Fibroblast of skin of scalp (primary cell): ENCODE measurements at regions not wholly inside any gene's neighbourhood (a gene's known extent, or its start where the extent isn't known, plus 50 kb on each side); places are given as distances from the start of the nearest gene placed in this dataset.
A peak's percentile ranks its signal among the peaks of the same experiment; 100 is the strongest.
"Not testable (repeated sequence)": the region's sequence is repeated elsewhere in the genome, so short reads cannot be mapped to it uniquely, and the experiment has no call there.

Source experiments
- DNase-seq: peaks from one replicate; pipeline ENCODE4 v3.0.0-alpha.2; 2013

DNA sequence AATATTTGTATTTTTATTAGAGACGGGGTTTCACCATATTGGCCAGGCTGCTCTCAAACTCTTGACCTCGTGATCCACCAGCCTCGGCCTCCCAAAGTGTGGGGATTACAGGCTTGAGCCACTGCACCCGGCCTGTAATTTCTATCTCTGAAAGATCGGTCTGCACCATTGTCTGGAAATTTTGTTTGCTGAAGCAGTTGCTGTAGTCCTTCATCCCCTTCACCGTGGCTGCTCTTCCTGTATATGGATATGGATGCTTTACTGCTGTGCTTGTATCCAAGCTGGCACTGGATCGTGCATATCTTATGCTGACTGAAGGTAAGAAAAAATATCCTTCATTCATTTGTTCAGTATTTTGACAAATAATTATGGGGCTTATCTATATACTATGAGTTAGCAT, 338.4 kb upstream of the GNPDA2 start:
- no peak for DNase-seq

DNA sequence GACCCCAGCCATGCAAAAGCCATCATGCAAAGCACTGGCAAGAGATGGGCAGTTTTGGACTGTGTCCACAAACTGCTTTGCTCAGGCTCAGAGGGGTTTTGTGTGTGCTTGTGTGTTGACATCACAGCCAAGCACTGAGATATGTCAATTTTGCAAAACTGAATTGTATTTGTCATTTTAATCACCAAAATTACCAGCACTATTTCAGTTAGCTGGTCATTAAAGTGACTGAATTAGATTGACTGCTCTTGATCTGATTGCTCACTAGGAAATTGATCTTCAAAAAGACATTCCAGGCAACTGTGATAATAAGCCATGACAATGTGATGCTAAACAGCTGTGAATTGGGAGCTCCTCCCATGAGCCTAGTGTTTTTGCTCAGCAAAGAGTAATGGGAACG, 337.3 kb upstream of the GNPDA2 start:
- DNase-seq, result no peak

DNA sequence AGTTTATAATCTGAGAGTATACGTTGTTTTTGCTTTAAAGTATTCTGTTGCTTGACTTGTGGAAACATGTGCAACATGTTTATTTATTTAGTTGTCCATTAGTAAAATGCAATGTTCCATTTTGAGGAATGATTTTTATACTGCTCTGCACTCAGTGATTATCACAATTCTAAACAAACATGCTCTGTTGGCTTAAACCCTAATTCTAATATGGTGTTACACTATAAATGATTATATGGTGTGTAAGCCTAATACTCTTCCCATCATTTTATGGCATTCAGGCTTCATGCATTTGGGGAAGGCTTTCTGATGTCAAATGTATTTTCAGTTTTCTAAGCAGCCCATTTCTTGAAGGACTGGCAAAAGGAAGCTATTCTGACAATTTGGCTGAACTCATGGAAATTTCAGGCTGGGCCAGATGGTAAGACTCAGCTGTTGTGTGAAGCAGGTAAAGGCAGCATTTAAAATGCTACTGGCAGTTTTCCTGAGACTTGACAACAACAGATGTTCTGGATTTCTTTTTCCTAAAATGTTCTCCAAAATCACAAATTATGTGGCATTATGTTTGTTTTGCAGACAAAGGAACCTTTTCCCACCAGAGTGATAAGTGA, 336.7 kb upstream of the GNPDA2 start:
- no peak for DNase-seq

DNA sequence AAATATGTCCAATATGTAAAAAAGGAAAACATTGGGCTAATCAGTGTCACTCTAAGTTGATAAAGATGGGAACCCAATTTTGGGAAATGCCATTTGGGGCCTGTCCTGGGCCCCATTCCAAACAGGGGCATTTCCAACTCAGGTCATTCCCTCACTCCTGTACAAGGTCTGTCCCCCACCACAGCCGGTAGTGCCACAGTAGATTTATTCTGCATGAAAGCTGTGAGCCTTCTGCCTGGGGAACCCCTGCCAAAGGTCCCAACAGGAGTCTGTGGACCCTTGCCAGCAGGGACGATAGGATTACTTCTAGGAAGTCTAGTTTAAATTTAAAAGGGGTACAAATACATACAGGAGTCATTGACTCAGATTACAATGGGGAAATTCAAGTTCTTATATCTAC, 317.6 kb upstream of the GNPDA2 start:
- DNase-seq, result no peak

DNA sequence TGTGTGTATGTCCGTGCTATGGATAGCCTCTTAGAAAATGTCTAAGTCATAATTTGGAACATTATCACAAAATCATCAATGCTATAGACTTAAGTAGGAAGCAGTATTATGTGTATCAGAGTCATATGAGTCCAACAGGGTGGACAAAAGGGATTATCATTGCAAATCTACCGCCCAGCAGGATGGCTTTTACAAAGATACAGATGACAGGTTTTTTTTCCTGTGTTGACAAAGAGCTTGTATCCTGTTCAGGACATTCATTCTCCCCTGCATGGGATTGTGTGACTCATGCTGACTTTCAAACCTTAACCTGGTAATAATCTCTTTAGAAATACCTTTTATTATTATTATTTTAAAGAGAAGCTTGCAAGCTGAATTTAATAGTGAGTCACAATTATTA, 310.3 kb upstream of the GNPDA2 start:
- no peak for DNase-seq

DNA sequence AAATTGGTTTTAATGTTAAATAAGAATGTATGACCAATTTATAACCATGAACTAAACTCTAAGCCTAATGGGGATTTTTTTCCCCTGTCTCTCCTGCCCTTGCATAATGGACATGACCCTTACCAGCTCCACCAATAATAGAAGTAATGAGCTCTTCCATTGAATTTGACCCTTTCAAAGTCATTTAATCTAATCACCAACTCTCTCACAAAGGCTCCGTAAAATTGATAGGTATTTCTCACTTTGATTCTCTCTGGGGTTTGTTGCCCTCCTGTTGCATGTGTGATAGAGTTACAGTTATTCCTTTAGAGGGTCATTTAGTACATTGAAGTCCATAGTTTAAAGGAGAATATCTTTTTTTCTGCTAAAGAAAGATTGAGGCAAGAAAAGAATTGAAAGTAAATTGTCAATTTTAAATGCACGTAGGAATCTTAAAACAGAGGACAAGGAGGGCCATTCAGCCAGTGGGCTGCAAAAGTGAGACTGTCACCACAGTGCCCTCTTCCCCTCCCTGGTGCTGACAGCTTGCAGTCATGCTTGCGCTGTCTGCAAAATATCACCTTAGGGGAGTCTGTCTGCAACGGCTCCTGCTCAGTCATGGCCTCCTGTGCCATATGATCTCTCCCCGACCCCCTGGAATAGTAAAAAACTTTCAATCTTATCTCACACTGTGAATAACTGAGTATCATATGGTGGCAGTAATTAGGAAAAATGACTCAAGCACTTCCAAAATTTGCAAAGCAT, 307.5 kb upstream of the GNPDA2 start:
- DNase-seq, result no peak

DNA sequence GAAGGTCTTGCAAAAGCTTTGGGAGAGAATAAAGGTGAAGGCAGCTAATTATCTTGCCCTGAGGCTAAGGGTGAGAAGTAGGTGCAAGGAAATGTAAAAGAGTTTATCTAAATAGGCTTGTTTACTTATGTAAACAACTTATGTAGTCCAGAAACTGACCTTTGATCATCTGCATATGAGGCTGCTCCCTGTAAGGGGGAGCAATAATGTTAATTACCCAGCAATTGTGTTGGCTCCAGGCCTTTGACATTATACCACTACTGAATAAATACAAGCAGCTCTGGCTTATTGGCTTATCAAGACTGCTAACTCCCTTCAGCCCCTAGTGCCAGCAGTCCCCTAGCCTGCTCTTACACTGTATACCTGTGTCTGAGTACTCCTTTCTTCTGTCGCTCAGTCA, 303.7 kb upstream of the GNPDA2 start:
- no peak for DNase-seq

DNA sequence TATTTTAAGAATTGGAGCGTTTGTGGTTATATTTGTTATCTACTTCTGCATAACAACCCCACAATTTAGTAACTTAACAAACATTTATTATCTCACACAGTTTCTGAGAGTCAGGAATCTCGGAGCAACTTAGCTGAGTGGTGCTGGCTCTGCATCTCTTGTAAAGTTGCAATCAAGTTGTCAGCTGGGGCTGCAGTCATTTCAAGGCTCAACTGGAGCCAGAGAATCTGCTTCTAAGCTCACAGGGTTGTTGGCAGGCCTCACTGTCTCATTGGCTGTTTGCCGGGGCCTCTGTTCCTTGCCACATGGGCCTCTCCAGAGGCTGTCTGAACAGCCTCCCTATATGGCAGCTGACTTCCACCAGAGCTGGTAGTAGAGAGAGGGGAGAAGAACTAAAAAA, 281.2 kb upstream of the GNPDA2 start:
- DNase-seq, result no peak

DNA sequence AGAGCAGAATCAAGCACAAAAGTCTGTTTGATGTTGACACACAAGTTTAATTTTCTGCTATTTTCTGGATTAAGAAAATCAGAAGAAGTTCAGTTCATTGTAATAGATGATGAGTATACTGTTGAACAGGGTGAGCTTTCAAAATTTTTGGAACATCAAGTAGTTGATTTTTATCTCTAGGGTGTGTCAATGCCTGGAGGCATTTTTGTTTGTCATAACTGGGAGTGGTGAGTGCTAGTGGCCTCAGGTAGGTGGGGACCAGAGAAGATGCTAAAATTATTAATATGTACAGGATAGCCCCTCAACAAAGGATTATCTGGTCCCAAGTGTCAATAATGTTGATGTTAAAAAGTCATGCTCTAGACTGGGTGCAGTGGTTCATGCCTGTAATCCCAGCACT, 279.7 kb upstream of the GNPDA2 start:
- no peak for DNase-seq

DNA sequence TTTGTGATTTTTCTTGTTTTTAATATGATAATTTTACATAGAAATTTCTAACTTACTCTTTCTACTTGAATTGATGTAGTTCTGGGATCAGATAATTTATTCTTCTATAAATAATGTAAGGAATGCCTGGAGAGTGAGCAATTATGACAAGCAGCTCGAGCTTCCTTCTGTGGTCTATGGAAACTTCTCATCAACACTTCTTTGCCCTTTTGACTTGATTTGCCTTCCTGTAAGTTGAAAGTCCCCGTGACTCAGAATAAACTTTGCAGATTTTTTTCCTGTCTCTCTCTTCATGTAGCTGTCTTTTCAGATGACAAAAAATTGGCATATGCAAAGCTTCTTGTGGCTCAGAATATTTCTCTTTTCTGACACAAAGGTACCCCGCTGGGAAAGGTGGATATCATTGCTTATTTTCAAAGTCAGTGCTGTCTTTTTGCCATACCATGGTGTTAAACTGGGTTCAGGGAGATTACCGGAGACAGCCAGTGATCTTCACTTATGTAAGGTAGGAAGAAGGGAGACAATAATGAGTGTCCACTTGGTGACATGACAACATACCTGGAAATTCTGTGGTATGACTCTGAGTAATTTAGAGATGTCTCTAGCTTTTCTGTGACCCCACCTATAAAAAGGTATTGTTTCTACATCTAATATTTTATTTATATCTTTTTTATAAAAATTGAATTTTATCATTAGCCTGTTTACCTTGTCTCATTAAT, 278.6 kb upstream of the GNPDA2 start:
- DNase-seq, result peak; percentile 12

DNA sequence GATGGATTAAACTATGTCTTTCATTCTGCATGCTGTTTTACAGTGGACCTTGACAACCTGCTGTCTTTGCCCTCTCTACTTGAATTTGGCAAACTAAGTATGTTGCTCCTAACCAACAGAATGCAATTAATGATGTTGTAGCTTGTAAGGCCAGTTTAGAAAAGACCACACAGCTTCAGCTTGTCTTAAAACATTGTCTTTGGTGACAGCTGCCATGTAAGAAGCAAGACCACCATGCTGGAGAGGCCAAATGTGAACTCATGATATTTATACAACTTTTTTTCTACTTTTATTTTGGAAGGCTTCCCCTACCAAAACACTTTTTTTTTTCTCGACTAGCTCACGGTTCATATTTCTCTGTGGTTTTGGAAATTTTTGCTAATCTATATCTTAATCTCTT, 278.0 kb upstream of the GNPDA2 start:
- DNase-seq, result no peak

DNA sequence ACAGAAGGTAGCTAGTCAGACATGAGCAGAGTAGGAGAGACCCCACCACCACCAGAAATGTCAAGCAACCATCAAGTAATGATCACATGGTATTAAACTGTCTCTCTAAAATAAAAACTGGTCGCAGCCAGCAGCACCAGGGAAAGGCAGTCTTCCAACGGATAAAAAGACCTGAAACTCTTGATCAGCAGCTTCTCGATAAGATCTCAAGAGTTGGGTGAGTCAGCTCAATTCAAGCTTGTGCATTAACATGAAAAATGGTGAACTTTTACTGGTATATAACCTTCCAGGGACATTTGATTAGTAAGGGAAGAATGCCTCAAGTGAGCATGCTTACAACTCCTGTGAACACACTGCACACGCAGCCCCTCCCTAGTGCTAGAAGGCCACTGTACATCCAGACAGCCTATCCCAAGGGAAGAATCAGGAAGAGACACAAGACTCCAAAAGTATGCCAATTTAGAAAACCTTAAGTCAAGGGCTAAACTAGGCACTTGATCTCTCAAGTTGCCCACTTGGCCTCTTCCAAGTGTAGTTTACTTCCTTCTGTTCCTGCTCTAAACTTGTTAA, 270.0 kb upstream of the GNPDA2 start:
- no peak for DNase-seq

DNA sequence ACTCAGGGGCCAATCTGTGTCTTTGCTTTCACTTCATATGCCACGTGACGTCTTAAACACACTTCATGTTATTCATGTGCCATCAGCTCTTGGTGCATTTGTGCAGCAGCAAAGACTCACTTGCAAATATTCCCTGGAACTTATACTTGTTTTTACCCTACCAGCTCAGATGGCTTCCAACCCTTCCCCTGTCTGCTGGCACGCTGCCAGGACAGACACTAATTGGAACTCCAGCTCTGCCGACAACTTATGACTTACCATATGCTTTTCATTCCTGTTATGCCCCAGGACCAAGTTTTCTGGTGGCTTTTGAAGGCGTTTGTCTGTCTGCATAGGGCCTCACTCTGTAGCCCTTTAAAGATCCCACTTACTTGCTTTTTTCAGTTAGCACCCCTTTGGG, 261.7 kb upstream of the GNPDA2 start:
- no peak for DNase-seq

DNA sequence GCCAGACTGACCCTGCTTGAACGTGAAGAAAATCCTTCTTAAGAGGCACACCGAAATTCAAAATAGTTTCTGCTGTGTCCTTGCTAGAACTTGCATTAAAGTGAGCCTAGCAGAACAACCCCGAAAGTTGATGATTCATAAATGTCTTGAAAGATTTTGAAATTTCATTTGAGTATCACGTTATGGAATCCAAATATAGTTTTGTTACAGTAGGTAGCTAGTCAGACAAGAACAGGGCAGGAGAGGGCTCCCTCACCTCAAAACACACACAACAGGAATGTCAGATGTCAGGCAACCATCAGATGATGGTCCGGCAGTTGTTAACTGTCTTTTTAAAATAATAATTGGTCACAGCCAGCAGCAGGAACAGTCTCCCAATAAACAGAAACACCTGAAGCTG, 259.6 kb upstream of the GNPDA2 start:
- DNase-seq, result no peak

DNA sequence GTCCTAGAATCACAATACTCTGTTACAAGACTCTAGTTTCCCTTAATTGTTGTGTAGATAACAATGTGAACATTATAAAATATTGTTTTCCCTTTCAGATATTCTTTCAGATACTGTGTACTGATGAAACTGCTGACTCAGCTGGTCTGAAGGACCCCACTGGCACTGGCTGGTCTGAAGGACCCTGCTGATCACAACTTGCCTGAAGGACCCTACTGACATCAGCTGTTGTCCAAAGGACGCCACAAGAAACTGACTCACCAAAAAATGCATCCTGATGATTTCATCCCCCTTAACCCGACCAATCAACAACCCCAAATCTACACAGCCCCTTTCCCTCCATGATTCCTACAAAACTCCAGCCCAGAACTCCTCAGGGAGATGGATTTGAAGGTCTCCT, 258.8 kb upstream of the GNPDA2 start:
- DNase-seq, result no peak

DNA sequence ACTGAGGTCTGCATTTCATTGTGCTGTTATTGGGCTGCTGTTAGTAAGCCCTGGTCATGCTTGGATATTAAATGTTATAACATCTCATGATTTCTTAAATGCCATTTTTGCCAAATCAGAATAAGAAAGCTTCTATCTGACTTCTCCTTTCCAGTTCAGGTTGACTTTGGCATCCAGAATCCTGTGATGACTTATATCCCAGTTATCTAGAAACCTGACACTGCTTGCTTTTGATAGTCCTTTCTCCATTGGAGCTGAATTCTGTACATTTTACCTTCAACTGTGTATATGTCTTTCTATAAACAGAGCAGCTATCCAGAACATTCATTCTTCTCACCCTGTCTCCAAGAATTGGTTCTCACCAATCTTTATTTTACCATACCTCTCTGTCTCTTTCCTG, 257.7 kb upstream of the GNPDA2 start:
- no peak for DNase-seq

DNA sequence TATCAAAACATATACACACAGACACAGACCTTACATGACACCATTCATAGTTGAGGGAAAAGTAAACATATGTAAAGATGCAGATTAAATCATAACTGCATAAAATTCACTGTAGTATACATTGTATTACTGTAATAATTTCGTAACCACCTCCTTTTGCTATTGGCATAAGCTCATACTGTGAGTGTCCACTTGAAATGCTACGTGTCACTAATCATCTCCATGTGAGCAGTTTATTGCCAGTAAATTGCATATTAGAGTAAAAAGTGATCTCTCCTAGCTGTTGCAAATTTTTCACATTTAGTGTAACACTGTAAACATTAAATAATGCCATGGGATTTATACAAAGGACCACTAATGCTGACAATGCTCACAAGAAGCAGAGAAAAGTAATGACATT, 256.7 kb upstream of the GNPDA2 start:
- DNase-seq, result no peak

DNA sequence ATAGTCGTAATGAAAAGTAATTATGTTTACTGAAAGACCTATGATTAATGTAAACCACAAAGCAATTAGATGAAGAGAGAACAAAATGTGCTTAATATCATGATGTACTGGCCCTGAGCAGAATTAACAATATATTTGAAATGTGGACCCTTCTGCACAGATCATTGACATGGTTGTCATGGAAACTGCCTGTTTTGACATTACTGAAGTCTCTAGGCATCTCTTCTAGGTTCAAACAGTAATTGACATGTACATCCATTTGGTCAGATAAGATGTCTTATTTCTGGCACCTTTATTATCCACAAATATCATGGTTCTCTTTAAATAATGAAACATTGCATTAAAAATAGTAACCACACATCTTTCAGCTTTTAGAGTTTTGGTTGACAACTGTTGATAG, 251.7 kb upstream of the GNPDA2 start:
- DNase-seq, result no peak

DNA sequence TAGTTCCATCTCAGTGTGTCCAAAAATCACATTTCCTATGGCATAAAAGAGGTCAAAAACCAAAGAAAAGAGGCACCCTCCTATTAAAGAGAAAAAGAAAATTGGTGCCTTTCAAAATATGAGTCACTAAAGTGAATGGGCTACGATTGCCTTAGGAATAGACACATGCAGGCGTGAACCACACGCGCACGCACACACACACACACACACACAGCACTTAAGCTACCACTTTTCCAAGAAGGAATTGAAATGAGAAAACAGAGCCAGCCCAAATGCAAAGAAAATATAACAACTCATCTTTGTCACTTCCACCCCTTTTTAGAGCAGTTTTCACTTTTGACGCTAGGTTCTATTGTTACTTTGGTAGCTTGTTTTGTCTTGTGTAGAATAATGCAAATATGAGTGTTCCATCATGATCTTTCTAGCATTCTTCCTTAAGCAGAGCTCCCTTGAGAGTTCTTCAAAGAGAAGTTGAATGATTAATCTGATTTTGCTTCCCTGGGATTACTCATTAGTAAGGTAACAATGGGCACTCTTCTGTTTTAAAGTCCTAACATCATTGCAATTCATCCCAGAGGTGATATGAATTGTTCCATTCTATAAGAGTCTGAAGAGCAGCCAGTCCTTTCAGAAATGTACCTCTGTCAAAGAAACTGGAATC, 239.2 kb upstream of the GNPDA2 start:
- DNase-seq, result no peak

DNA sequence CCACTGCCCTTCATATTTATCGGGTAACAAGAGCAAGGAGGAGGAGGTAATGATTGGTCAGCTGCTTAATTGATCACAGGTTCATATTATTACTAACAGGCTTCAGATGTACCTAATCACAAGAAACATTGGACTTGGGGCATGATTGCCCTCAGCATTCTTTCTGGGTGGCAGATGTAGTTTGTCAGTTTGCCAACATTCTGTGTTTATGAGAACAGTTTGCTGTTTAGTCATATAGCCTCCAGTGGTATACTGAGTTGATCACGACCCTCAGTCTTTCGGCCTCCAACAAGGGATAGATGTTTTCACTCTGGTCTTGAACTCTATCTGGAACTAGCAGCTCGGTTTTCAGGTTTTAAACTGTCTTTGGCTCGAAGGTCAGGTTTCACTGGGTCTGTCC, 237.7 kb upstream of the GNPDA2 start:
- not testable (repeated sequence) for DNase-seq

DNA sequence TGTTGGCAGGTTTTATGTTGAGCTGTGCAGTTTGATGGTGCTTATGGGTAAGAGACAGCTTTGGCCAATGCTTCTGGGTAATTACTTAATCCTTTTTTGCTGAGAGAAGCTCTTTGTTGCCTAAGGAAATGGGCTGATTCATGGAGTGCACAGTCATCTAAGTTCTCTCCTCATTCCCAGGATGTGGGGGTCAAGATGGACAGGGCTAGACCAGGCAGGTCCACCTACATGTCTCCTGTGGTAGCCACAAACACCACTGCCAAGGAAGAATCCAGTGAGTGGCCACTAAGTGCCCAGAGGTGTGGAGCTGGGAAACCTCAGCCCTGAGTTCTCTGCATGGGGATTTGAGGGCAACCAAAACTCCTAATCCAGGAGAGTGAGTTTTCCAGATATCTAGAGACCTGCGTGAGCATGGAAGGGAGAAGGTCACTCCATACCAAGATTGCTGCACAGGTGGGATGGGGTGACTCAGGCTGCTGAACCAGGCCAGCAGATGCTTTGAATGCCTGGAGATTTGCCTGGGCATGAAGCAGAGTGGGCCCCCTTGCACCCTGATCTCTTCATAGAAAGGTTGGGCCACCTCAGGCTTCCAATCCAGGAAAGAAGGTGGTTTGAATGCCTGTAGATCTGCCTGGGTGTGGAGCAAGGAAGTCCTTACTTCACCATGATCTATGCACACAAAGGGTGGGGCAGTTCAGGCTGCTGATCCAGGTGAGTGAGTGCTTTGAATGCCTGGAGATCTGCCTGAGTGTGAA, 234.8 kb upstream of the GNPDA2 start:
- DNase-seq, result no peak

DNA sequence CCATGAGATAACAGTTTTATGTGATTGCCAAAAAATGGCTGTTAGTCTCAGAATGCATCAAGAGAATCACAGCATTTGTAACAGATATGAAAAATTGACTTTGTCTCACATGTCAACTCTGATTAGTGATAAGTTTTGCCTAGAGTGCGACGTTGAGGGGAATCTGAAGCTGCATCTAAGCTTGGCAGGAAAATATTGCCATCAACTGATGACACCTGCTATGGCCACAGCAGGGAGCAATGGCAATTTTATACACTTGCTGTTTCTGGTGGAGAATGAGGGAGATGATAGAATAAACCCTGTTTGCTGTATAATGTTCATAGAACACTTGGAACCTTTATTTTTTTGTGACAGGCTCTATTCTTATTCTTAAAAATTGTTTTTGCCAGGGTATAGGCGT, 205.4 kb upstream of the GNPDA2 start:
- no peak for DNase-seq

DNA sequence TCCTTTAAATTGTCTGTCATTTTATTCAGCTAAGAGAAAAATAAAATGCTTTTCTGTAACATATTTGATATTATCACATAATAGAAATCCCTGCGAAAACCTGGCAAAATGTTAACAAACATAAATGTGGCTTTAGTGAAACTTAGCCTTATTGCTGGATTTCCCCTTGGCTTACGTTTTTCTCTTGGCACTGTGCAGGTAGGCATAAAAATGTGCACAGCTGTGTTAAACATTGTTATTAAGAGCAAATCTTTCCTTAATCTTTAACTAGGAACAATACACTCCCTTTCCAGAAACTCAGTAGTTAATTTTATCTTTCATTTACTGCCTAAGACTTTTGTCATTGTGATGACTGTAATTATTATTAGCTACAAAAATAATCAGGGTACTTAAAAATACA, 202.4 kb upstream of the GNPDA2 start:
- no peak for DNase-seq
